ENCODE measurements at regions not wholly inside any gene's neighbourhood (a gene's known extent, or its start where the extent isn't known, plus 50 kb on each side); places are given as distances from the start of the nearest gene placed in this dataset.
"Not testable (repeated sequence)": the region's sequence is repeated elsewhere in the genome, so short reads cannot be mapped to it uniquely, and the experiment has no call there.

DNA sequence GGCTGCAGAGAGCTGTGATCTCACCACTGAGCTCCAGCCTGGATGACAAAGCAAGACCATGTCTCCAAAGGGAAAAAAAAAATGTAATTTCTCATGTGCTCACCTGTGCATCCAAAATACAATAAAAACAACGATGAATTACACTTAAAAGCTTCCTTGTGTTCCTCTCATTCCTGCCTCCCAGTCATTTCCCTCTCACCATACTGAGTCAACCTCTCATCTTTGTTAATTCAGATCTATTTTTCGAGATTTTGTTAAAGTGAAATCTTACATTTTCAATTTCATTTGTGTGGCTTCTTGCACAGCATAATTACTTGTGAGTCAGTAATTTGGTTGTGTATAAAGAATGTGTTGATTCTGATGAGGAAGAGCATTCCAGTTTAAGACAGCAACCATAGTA lies 1203.2 kb downstream of the TMEM121 start:
- 57% methylated on average over 2 of the region's 2 CpGs; no CpG with 5 or more reads in 1 of the 2 donors for WGBS, 2 donors
- no peak for DNase-seq
- Histone ChIP-seq H3K4me3 (no peak overlapping the region), H3K27me3 (no peaks in the 10 kb centered on the region), H3K36me3 (no peaks in the 10 kb centered on the region), H3K9me3 (no peaks in the 10 kb centered on the region), H3K4me1 (no peaks in the 10 kb centered on the region), H3K27ac (no peak overlapping the region)
- TF ChIP-seq, protein P1, sequence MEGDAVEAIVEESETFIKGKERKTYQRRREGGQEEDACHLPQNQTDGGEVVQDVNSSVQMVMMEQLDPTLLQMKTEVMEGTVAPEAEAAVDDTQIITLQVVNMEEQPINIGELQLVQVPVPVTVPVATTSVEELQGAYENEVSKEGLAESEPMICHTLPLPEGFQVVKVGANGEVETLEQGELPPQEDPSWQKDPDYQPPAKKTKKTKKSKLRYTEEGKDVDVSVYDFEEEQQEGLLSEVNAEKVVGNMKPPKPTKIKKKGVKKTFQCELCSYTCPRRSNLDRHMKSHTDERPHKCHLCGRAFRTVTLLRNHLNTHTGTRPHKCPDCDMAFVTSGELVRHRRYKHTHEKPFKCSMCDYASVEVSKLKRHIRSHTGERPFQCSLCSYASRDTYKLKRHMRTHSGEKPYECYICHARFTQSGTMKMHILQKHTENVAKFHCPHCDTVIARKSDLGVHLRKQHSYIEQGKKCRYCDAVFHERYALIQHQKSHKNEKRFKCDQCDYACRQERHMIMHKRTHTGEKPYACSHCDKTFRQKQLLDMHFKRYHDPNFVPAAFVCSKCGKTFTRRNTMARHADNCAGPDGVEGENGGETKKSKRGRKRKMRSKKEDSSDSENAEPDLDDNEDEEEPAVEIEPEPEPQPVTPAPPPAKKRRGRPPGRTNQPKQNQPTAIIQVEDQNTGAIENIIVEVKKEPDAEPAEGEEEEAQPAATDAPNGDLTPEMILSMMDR (IDR thresholded peaks at IDR 0.05): no peak
- ATAC-seq: no peak
- intact Hi-C loops (cut with DNase I): no loop called here
- no peak for FAIRE-seq

DNA sequence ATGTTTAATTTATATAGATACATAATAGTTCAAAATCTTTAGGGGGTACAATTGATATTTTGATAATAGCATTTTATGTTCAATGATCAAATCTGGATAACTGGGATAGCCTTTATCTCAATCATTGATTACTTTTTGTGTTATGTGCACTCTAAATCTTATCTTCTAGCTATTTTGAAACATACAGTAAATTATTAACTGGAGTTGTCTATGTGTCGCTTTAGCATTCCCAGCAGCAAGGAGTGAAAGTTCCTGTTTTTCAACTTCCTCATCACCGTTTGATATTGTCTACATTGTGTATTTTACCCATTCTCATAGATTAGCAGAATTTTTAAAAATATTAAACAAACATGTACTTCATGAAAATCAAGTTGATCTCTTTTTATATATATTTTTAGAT lies 1207.4 kb downstream of the TMEM121 start:
- H3K4me1 ChIP-seq: no peaks in the 10 kb centered on the region
- H3K27me3 ChIP-seq: no peaks in the 10 kb centered on the region
- intact Hi-C loops (cut with DNase I): no loop called here
- no peak overlapping the region for H3K4me3 ChIP-seq
- H3K9me3 ChIP-seq: no peaks in the 10 kb centered on the region
- H3K27ac ChIP-seq: no peak overlapping the region
- no peaks in the 10 kb centered on the region for H3K36me3 ChIP-seq
- FAIRE-seq (no peak), DNase-seq (no peak), ATAC-seq (no peak)
- TF ChIP-seq, protein P1 (IDR thresholded peaks at IDR 0.05): no peak
- WGBS, 2 donors: 15% methylated on average over 2 of the region's 2 CpGs; no CpG with 5 or more reads in 1 of the 2 donors

DNA sequence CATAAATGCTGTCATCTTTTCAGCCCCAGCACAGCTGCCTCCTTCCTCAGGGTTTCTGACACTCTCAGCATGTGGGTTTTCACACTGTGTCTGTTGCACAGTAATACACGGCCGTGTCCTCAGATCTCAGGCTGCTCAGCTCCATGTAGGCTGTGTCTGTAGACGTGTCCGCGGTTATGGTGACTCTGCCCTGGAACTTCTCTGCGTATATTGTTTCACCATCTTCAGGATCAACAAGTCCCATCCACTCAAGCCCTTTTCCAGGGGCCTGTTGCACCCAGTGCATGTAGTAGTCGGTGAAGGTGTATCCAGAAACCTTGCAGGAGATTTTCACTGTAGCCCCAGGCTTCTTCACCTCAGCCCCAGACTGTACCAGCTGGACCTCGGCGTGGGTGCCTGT lies 1210.6 kb downstream of the TMEM121 start:
- Histone ChIP-seq H3K27ac (no peak overlapping the region), H3K27me3 (no peaks in the 10 kb centered on the region), H3K4me1 (no peaks in the 10 kb centered on the region), H3K4me3 (no peak overlapping the region), H3K9me3 (no peaks in the 10 kb centered on the region), H3K36me3 (no peaks in the 10 kb centered on the region)
- WGBS, 2 donors: 69% methylated on average over 7 of the region's 9 CpGs; no CpG with 5 or more reads in 1 of the 2 donors
- DNase-seq: no peak
- no peak for ATAC-seq
- TF ChIP-seq, protein P1 (IDR thresholded peaks at IDR 0.05): no peak
- FAIRE-seq: no peak
- intact Hi-C loops (cut with DNase I): no loop called here

DNA sequence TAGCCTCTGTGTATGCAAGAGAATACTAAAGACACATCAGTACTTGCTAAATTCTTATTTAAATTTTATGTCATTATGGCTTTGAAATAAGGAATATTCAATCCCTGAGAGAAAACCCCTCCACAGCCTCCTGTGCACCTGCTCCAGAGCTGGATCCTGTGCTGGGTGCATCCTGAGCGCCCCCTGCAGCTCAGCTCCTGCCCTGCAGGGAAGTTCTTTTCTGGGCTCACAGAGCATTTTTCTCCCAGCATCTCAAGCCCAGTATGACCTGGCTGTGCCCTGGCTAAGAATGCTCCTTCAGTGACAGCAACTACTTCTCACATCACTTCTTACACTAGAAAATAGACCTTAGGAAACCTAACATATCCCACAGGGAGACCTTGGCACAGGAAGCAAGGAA lies 1211.7 kb downstream of the TMEM121 start:
- Histone ChIP-seq H3K9me3 (no peaks in the 10 kb centered on the region), H3K4me1 (no peaks in the 10 kb centered on the region), H3K27me3 (no peaks in the 10 kb centered on the region), H3K36me3 (no peaks in the 10 kb centered on the region), H3K4me3 (no peak overlapping the region), H3K27ac (no peak overlapping the region)
- DNase-seq (no peak), FAIRE-seq (no peak), ATAC-seq (no peak)
- TF ChIP-seq, protein P1 (IDR thresholded peaks at IDR 0.05): no peak
- intact Hi-C loops (cut with DNase I): no loop called here
- 9% methylated on average over 1 of the region's 1 CpG; no CpG with 5 or more reads in 1 of the 2 donors for WGBS, 2 donors

DNA sequence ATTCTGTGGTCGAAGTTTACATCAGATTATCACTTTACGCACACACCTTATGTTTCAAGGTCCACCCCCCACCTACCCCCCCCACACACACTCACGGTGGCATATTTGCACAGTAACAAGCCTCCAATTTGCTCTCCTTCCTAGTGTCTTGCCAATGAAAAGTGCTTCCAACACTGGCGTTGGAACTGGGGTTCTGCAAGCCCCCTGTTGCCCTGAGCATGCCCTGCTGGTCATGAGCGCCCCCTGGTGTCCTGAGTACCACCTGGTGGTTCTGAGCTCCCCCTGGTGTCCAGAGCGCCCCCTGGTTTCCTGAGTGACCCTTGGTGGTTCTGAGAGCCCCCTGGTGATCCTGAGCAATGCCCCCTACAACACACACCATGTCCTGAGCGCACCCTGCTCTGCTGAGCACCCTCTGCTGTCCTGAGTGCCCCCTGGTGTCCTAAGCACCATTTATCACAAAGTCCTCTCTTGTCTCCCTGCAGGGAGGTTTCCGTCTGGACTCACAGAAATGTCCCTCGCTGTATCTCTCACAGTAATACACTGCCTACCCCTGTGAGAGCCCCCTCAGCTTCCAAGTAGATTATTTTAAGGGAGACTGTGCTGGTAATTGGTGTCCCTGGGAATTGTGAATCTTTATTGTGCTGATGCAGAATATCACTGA lies 1212.3 kb downstream of the TMEM121 start:
- intact Hi-C loops (cut with DNase I); H3K36me3 ChIP-seq; ATAC-seq; H3K4me1 ChIP-seq; H3K4me3 ChIP-seq; H3K9me3 ChIP-seq; FAIRE-seq; DNase-seq; H3K27ac ChIP-seq; H3K27me3 ChIP-seq: not testable (repeated sequence)
- 53% methylated on average over 7 of the region's 9 CpGs; no CpG with 5 or more reads in 1 of the 2 donors for WGBS, 2 donors

DNA sequence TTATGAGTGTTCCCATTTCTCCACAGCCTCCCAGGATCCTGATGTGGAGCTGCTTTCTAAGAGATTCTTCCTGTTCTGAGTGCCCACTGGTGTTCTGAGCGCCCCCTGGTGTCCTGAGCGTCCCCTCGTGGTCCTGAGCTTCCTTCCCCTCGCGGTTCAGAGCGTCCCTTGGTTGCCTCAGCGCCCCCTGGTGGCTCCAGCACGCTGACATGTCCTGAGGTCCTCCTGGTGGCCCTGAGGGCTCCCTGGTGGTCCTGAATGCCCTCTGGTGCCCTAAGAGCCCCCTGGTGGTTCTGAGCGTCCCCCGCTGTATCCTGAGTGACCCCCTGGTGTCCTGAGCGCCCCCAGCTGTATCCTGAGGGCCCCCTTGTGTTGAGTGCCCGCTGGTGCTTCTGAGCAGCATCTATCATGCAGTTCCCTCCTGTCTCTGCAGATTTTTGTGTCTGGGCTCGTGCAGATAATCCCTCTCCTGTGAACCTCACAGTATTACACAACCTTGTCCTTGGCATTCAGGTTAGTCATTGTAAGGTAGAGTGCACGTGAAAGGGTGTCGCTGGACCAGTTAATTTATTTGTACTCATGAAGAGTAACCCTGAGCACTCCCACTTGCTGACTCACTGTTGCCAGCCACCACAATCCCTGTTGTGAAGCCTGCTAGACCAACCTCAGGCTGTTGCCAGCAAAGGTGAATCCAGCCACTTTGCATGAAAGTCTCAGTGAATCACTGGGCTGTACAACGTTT lies 1214.9 kb downstream of the TMEM121 start:
- peak in 2 of 6 donors; percentile 3 to 11 for DNase-seq

DNA sequence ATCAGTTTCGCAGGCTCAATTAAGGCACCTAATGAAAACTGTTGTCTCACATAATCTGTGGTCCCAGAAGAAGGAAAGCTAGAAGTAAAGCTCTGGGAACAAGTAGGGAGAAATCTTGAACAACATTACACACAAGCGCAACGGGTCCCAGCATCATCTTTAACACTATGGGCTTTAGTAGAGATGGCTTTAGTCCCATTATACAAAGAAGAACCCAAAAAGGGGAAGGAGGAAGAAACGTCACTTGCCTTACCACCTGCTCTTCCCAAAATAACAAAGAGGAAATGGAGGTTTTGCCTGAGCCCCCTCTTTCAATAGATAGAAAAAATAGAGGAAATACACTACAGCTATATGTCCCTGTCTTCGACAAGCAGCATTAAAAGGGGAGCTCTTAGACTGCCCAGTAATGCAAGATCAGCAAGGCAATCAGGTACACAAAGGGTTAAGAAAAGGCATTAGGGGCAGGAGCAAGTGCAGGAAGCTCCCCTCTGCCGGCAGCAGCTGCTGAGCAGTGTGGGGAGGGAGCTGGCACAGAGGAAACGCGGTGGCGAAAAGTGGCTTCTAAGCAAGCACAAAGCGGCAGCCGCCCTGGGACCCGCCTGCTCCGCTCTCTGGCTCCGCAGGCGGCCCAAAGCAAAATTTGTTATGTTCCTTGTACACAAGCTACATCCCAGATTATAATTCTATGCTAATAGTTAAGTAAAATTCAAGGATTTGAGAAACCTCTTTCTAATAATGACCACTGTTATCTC lies 1218.8 kb downstream of the TMEM121 start:
- H3K36me3 ChIP-seq; FAIRE-seq; H3K4me3 ChIP-seq; intact Hi-C loops (cut with DNase I); H3K9me3 ChIP-seq; H3K27ac ChIP-seq; H3K4me1 ChIP-seq; DNase-seq; H3K27me3 ChIP-seq: not testable (repeated sequence)
- peak in 1 of 4 donors; percentile 24 for ATAC-seq
- WGBS, 2 donors: 31 to 75% methylated on average over 10 to 12 of the region's 15 CpGs

More for the DNA sequence above, 1214.9 kb downstream of the TMEM121 start:
- H3K36me3 ChIP-seq; H3K27me3 ChIP-seq; FAIRE-seq; H3K27ac ChIP-seq; H3K9me3 ChIP-seq; H3K4me1 ChIP-seq; H3K4me3 ChIP-seq; intact Hi-C loops (cut with DNase I); ATAC-seq: not testable (repeated sequence)
- WGBS, 2 donors: 33 to 38% methylated on average over 2 to 12 of the region's 16 CpGs

DNA sequence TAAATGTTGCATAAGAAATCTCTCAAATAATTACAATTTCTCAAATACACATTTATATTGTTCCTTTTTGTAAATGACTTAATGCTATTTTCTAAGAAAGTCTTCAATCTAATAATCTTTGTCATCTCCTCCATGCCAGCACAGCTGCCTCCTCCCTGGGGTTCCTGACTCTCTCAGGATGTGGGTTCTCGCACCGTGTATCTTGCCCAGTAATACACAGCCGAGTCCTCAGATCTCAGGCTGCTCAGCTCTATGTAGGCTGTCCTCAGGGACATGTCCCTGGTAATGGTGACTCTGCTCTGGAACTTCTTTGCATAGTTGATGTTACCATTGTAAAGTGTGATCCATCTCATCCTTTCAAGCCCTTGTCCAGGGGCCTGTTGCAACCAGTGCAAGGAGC lies 1223.7 kb downstream of the TMEM121 start:
- WGBS, 2 donors: no CpG with 5 or more reads among the region's 3 CpGs
- H3K4me3 ChIP-seq; FAIRE-seq; H3K9me3 ChIP-seq; H3K27ac ChIP-seq; DNase-seq; H3K36me3 ChIP-seq; ATAC-seq; H3K27me3 ChIP-seq; intact Hi-C loops (cut with DNase I); H3K4me1 ChIP-seq: not testable (repeated sequence)
